ENCODE measurements at regions not wholly inside any gene's neighbourhood (a gene's known extent, or its start where the extent isn't known, plus 50 kb on each side); places are given as distances from the start of the nearest gene placed in this dataset.

GRCh38 chr2:116645155-116645554, 1169.3 kb upstream of the DDX18 start:
- no peak for DNase-seq (ENCODE audit: extremely low read depth, low read depth)

DNA sequence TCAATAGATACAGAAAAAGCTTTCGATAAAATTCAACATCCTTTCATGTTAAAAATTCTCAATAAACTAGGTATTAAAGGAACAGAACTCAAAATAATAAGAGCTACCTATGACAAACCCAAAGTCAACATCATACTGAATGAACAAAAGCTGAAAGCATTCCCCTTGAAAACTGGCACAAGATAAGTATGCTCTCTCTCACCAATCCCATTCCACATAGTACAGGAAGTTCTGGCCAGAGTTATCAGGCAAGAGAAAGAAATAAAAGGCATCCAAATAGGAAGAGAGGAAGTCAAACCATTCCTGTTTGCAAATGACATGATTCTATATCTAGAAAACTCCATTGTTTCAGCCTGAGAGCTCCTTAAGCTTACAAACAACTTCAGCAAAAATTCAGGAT, 1145.8 kb upstream of the DDX18 start:
- no peak for DNase-seq (ENCODE audit: extremely low read depth, low read depth)

DNA sequence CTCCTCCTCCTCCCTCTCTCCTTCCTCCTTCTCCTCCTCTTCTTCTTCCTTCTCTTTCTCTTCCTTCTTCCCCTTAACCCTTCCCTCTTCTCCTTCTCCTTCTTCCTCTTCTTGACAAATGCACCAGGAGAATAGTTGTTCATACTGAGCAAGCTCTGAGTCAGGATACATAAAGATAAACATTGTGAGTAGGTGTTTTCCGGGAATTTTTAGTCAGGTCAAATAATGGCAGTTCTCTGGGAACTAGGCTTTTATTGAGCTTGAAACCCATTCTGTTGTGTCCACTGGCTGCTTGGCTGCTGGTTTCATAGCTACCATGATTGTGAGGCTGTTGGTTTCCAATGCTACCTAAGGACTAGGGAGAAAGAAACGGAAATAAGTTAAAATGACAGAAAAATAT, 1144.7 kb upstream of the DDX18 start:
- DNase-seq (ENCODE audit: extremely low read depth, low read depth): no peak

DNA sequence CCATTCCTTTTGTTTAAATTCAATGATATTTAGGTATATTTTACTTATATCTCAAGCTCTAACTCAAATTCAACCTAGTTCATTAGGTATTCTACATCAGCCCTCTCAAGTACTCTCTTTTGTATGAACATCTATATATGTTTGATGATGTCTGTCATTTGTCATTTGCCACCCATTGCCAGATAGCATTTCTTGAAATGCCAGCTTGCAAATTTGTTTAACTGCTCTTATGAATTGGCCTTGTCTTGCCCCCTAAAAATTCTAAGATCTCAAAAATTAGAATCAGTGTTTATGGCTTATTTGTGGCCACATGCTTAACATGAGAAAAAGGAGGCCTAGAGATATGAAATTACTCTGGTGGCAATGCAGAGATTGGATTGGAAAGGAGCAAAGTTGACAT, 1140.3 kb upstream of the DDX18 start:
- DNase-seq (ENCODE audit: extremely low read depth, low read depth): no peak

DNA sequence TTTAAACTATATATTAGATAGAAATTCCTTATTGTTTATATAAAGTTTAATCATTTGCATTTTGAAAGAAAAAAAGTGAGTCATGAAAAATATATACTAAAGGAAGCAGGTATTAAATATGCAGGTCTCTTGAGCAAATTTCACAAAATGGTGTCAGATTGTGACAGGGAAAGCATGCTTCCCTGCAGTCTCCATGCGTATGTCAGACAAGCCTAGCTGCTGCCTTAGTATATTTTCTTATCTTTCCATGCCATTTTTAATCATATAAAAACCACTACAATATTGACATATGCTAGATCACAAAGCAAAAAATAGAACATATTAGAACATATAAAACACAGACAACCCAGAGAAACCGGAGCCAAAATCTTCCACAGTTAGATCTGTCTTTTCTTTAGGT, 1137.7 kb upstream of the DDX18 start:
- no peak for DNase-seq (ENCODE audit: extremely low read depth, low read depth)

DNA sequence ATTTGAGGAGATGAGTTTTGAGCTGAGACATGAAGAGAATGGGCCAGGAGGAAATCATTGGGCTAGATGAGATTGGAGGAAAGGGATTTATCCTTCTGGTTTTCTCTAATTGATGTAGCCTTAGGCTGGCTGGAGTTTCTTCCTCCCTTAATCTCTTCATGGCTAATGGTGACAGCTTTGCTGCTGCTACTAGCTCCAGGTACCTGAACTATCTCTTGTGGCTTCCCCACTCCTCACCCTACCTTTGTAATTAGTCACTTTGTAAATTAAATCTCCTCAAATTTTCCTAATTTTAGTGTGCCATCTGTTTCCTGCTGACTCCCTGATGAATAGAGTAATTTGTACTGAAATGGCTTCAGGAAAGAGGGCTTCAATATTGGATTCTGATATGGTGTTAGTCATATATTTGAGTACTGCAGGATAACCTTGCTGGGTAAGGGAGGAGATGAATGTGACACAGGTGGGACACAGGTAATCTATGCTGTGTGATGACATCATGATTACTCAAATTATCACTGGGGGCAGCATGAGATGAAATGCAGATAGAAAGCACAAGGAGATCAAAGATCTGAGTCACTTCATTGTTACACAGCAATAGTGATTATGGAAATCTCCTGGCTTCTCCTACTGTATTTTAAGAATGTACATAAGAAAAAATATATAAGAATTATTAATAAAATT, 1134.1 kb upstream of the DDX18 start:
- no peak for DNase-seq (ENCODE audit: extremely low read depth, low read depth)

- no peak for DNase-seq (ENCODE audit: extremely low read depth, low read depth)
These were observed 1127.1 kb upstream of the DDX18 start for GRCh38 chr2:116687371-116687770.

DNA sequence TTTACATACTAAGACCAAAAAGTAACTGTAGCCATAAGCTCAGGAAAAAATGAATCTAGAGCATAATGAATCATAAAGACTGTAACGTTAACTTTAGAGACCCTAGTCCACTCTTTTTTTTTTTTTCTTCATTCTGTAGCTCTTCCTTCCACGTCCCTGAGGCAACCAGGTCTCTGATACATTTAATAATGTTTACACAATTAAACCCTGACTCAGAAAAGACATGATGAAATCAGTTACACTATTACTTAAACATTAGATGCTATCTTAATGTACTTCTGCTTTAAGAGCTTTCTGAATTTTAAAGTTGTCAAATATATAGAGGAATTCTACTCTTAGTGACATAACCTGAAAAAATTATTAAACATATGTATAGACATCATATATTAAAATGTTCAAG, 1121.5 kb upstream of the DDX18 start:
- DNase-seq (ENCODE audit: extremely low read depth, low read depth): no peak

- DNase-seq (ENCODE audit: extremely low read depth, low read depth): no peak
These were observed 1118.3 kb upstream of the DDX18 start for GRCh38 chr2:116696223-116696622.

- no peak for DNase-seq (ENCODE audit: extremely low read depth, low read depth)
These were observed 1117.6 kb upstream of the DDX18 start for GRCh38 chr2:116696903-116697302.

GRCh38 chr2:116706396-116706795, 1108.1 kb upstream of the DDX18 start:
- DNase-seq (ENCODE audit: extremely low read depth, low read depth): no peak

- DNase-seq (ENCODE audit: extremely low read depth, low read depth): no peak
These were observed 1098.5 kb upstream of the DDX18 start for GRCh38 chr2:116716038-116716437.

GRCh38 chr2:116716444-116716843, 1098.0 kb upstream of the DDX18 start:
- no peak for DNase-seq (ENCODE audit: extremely low read depth, low read depth)

GRCh38 chr2:116717832-116718231, 1096.7 kb upstream of the DDX18 start:
- DNase-seq (ENCODE audit: extremely low read depth, low read depth): no peak

GRCh38 chr2:116718451-116718850, 1096.0 kb upstream of the DDX18 start:
- no peak for DNase-seq (ENCODE audit: extremely low read depth, low read depth)

DNA sequence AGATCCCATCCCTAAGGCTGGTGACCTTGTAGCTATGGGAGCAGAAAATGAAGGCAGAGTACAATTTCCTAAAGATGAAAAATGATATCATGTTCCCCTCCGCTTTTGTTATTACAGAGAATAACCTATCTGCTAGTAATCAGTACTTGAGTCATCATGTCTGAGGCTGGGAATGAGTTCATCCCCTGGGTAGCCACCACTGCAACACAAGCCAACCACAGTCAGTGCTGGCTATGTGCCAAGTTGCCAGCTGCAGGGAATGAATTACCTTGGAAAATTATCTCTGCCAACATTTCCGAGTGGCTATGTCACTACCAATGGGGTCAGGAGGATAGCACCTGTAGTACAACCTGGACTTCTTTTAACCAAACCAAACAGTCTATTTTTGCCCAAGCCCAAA, 1094.7 kb upstream of the DDX18 start:
- DNase-seq (ENCODE audit: extremely low read depth, low read depth): no peak

DNA sequence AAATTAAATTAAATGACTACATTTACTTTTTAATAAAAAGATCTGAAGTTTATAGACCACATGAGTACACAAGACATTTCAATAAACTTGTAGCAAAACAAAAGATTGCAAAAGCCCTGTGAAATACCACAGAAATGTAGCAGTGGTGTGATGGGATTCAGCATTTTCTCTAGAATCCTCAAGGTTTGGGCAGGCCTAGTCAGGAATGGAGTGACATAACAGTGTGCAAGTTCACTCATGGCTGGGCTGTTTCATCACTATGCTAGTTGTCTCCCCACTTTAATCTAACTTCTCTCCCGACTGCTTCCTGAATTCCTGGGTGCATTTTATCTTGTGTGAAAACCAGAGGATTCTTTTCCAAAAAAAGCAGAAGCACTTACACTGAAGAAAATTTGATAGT, 1089.9 kb upstream of the DDX18 start:
- no peak for DNase-seq (ENCODE audit: extremely low read depth, low read depth)

- no peak for DNase-seq (ENCODE audit: extremely low read depth, low read depth)
These were observed 1082.2 kb upstream of the DDX18 start for GRCh38 chr2:116732322-116732721.

DNA sequence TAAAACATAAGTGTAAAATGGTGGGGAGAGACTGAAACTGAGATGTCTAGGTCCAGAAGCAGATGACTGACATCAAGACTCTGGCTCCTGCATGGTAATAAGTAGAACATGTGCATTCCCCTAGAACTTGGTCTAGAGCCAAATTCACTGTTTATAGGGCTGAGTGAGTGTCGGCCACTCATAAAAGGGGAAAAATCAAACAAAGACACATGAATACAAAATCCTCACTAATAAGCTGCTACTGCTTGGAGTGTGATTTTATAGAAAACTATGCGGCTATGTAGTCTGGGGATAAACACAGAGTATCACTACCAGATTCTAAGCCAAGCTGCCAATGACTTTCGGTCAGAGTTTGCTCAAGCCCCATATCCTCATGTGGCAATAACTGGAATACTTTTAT, 1080.8 kb upstream of the DDX18 start:
- DNase-seq (ENCODE audit: extremely low read depth, low read depth): no peak

- DNase-seq (ENCODE audit: extremely low read depth, low read depth): no peak
These were observed 1076.5 kb upstream of the DDX18 start for GRCh38 chr2:116737951-116738350.

DNA sequence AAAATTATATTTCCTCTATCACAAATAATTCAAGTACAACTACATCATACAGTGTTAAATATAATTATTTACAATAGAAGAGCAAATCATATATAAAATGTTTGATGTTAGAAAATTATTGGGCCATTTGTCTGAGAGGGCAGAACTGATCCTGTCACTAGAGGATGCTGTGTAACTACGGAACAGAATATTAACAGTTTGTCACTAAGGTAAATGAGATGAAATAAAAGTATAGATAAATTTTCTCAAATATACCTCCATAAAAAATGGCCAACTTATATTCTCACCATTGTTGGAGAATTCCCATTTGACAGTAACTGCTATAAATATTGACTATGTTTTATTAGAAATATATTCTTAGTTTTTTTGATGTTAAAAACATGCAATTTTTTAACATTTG, 1067.4 kb upstream of the DDX18 start:
- DNase-seq (ENCODE audit: extremely low read depth, low read depth): no peak

DNA sequence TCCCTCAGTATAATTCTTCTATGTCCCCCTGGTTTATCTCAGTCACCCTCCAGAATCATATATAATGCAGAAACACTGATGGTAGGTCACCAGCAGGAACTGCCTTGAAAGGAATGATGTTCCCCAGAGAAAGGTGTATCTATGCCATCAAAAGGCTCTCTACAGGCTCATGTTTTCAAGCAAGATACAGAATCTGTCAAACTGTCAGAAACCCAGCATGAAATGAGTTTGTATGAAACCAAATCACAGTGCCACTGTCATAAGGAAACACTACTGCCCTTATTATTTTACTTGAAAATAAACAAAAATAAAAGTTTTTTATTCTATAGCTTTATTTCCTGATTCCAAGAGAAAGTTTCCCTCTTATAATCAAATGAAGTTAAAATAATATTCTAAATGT, 1064.5 kb upstream of the DDX18 start:
- no peak for DNase-seq (ENCODE audit: extremely low read depth, low read depth)

DNA sequence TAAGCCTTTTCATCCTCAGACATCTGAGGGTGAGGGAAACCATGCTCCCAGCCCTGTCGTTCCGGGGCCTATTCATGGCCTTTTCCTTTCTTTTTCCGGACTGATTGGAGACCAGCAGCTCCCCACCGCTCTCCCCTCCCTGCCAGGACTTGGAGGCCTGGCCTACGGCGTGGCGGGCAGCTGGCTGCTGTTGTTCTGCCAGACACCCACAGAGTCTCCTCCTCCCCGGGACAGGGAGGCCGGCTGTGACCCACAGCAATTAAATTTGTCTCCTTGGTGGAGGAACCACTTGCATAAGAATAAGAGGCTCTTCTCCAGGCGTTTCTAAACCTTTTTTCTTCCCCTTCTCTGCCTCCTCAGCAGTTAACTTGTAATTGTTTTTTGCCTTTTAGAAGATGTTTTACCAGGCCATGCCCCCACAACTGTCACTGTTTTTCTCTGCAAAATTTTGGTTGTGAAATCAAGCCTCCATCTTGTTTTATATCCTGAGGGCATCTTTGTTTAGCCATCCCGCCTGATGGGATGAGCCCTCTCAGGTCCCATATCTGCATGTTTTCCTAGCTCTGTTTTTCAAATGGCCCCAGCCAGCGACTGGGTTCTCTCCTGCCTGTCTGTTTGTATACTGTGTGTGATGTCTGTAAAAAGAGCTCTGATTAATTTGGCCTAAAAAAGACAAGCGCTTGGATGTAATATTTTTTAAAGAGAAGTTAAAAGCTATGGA, 1060.0 kb upstream of the DDX18 start:
- no peak for DNase-seq (ENCODE audit: extremely low read depth, low read depth)

Data from NCI-H460 (cell line).